Cardiac fibroblast (primary cell): ENCODE measurements at regions not wholly inside any gene's neighbourhood (a gene's known extent, or its start where the extent isn't known, plus 50 kb on each side); places are given as distances from the start of the nearest gene placed in this dataset.
A peak's percentile ranks its signal among the peaks of the same experiment; 100 is the strongest.
"Not testable (repeated sequence)": the region's sequence is repeated elsewhere in the genome, so short reads cannot be mapped to it uniquely, and the experiment has no call there.

Experiments
- DNase-seq, 2 donors: peaks; one replicate each; pipeline versions ENCODE4 v3.0.0 to v3.0.0-alpha.2; 2010; ENCODE audit warnings: low read depth in 2 of 2
- H3K4me3 ChIP-seq, 2 donors: replicated peaks in 1 of 2; 1 replicate in 1 of 2; 2 replicates in 1 of 2; pipeline ENCODE4 v1.5.1; 2011; ENCODE audit warnings: low read depth in 2 of 2, low read length in 2 of 2, mild to moderate bottlenecking in 2 of 2, moderate library complexity in 1 of 2
- CTCF ChIP-seq: IDR thresholded peaks from one replicate; pipeline ENCODE4 v1.5.1; 2011; ENCODE audit warnings: low read depth, mild to moderate bottlenecking, low read length, inconsistent platforms

GRCh38 chr6:100084316-100084990, 90.4 kb upstream of the MCHR2 start:
- DNase-seq, result peak in 1 of 2 donors; percentile 41
- no peak overlapping the region for H3K4me3 ChIP-seq
- TF ChIP-seq CTCF, result no peak

DNA sequence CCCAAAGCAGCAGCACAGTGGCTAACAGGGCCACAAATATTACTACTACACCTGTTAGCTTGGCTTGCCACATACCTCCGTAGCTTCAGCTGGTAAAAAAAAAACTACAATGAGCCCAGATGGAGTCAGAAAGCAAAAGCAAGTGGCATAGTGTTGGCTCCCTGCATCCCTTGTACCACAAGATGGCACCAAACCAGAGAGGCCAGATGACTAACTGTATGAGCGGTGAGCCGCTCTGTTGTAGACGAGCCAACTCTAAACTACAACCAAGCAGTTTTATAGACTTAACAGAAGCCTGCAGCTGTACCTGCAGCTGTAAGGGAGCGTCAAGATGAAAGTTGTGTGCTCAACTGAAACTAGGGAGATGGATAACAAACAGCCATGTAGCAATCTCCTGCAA, 84.5 kb upstream of the MCHR2 start:
- peak; percentile 40 for TF ChIP-seq CTCF
- DNase-seq, result peak; percentile 17 to 36
- no peak overlapping the region for H3K4me3 ChIP-seq

DNA sequence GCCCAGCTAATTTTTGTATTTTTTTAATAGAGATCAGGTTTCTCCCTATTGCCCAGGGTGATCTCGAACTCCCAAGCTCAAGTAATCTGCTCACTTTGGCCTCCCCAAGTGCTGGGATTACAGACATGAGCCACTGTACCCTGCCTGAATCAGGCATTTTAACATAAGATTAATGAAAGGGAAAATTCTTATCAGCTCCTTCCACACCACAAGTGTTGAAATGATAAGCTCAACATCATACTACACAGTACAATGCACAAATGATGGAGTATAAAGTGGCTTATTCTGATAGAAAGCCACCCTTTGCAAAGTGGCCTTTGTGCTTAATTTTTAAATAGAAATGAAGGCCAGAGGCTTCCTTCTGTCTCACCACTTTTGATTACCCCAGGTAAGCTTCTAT, 71.3 kb upstream of the MCHR2 start:
- DNase-seq, result no peak
- no peak overlapping the region for H3K4me3 ChIP-seq
- no peak for TF ChIP-seq CTCF

- no peak overlapping the region for H3K4me3 ChIP-seq
- no peak for DNase-seq
- no peak for TF ChIP-seq CTCF
Observed at GRCh38 chr6:100062621-100063020, 68.6 kb upstream of the MCHR2 start.

- DNase-seq, result no peak
- no peak overlapping the region for H3K4me3 ChIP-seq
- no peak for TF ChIP-seq CTCF
Observed at GRCh38 chr6:100057941-100058340, 63.9 kb upstream of the MCHR2 start.

GRCh38 chr6:100050550-100050949, 56.5 kb upstream of the MCHR2 start:
- no peak for TF ChIP-seq CTCF
- no peak for DNase-seq
- no peak overlapping the region for H3K4me3 ChIP-seq

DNA sequence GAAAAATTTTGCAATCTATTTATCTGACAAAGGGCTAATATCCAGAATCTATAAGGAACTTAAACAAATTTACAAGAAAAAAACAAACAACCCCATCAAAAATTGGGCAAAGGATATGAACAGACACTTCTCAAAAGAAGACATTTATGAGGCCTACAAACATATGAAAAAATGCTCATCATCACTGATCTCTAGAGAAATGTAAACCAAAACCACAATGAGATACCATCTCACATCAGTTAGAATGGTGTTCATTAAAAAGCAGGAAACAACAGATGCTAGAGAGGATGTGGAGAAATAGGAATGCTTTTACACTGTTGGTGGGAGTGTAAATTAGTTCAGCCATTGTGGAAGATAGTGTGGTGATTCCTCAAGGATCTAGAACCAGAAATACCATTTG, 49.9 kb upstream of the MCHR2 start:
- not testable (repeated sequence) for DNase-seq

More for the DNA sequence above, 49.9 kb upstream of the MCHR2 start:
- H3K4me3 ChIP-seq, result not testable (repeated sequence)
